Esophagus squamous epithelium (tissue), 5 donors: ENCODE measurements at regions not wholly inside any gene's neighbourhood (a gene's known extent, or its start where the extent isn't known, plus 50 kb on each side); places are given as distances from the start of the nearest gene placed in this dataset.

ENCODE experiments used
- DNase-seq: peaks from one replicate; lab custom pipeline; 2025; lab: John Stamatoyannopoulos, UW
- H3K27ac ChIP-seq, 4 donors: fragments of 200-600 bp; sonication (generic); one replicate each; pipeline ENCODE4 v1.5.1; 2016 to 2019; ENCODE audit warnings: mild to moderate bottlenecking in 1 of 4
- H3K27me3 ChIP-seq, 4 donors: fragments of 200-600 bp; sonication (generic); 1 replicate in 3 of 4; 2 replicates in 1 of 4; pipeline versions ENCODE4 v1.5.1 to v1.6.0; 2017 to 2021; ENCODE audit warnings: antibody characterized with exemption in 1 of 4
- H3K36me3 ChIP-seq, 3 donors: fragments of 200-600 bp; sonication (generic); one replicate each; pipeline ENCODE4 v1.5.1; 2016 to 2019
- H3K4me1 ChIP-seq, 3 donors: fragments of 200-600 bp; sonication (generic); one replicate each; pipeline ENCODE4 v1.5.1; 2017 to 2019
- H3K4me3 ChIP-seq, 4 donors: fragments of 200-600 bp; sonication (generic); 1 replicate in 3 of 4; 2 replicates in 1 of 4; pipeline ENCODE4 v1.5.1; 2016 to 2019; ENCODE audit warnings: mild to moderate bottlenecking in 2 of 4, moderate library complexity in 1 of 4
- H3K9me3 ChIP-seq, 3 donors: fragments of 200-600 bp; sonication (generic); one replicate each; pipeline ENCODE4 v1.5.1; 2016 to 2019
- CTCF ChIP-seq, 6 experiments: fragments of 450-650 bp in 4 of 6; fragments of 200-600 bp in 2 of 6; sonication (generic) in 2 of 6; IDR thresholded peaks; one replicate each; pipeline ENCODE4 v1.5.1; 2016 to 2019; ENCODE audit warnings: antibody characterized with exemption in 6 of 6, mild to moderate bottlenecking in 4 of 6, moderate library complexity in 4 of 6
- POLR2A ChIP-seq, 4 donors: fragments of 450-650 bp; IDR thresholded peaks; one replicate each; pipeline ENCODE4 v1.6.1; 2017; ENCODE audit warnings: antibody characterized with exemption in 4 of 4, mild to moderate bottlenecking in 4 of 4, moderate library complexity in 3 of 4
- WGBS, 2 donors: methylation state at CpG; one replicate each; pipeline ENCODE4 v1.1.5; 2018; 5-methylcytosine and 5-hydroxymethylcytosine counted together
- intact Hi-C: fragments of 100-400 bp; cut with DNase I; formaldehyde crosslinking; loops from one replicate; pipeline ENCODE4 v1.15.0; 2022
- donor health status: DM: yes; HTN: yes; CAD: no.

DNA sequence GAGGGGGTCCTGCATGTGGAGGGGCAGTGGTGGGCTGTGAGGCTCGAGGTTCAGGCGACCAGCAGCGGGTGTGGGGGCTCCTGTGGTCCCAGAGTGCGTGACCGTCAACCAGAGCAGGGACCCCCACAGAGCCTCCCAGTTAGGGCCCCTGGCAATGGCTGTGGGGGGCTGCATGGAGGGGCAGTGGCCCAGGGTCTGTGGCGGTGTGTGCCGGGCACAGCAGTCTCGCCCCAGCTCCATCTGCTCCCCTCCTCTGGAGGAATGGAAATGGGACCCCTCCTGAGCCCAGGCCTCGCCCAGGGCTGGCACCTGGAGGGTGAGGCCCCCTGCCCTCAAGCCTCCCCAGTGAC lies 210.8 kb upstream of the C14orf180 start:
- Histone ChIP-seq H3K27ac (no peak overlapping the region), H3K27me3 (peaks cover 0 to 52% (median 0%) of the 10 kb centered on the region in 4 donors), H3K36me3 (no peaks in the 10 kb centered on the region), H3K4me3 (no peak overlapping the region), H3K9me3 (no peaks in the 10 kb centered on the region), H3K4me1 (no peaks in the 10 kb centered on the region)
- TF ChIP-seq CTCF (IDR thresholded peaks at IDR 0.05) (no peak), POLR2A (IDR thresholded peaks at IDR 0.05) (no peak)
- DNase-seq = no peak
- intact Hi-C loops = no loop called here
- 87% methylated on average over 8 of the region's 9 CpGs; no CpG with 5 or more reads in 1 of the 2 donors for WGBS, 2 donors

GRCh38 chr14:104369208-104369607 lies 210.4 kb upstream of the C14orf180 start:
- no peak overlapping the region for H3K27ac ChIP-seq
- H3K36me3 ChIP-seq = no peaks in the 10 kb centered on the region
- no peaks in the 10 kb centered on the region for H3K9me3 ChIP-seq
- intact Hi-C loops = no loop called here
- DNase-seq = no peak
- TF ChIP-seq CTCF (IDR thresholded peaks at IDR 0.05) (no peak), POLR2A (IDR thresholded peaks at IDR 0.05) (no peak)
- 73% methylated on average over 3 of the region's 8 CpGs; no CpG with 5 or more reads in 1 of the 2 donors for WGBS, 2 donors
- H3K4me1 ChIP-seq = no peaks in the 10 kb centered on the region
- H3K4me3 ChIP-seq = no peak overlapping the region
- peaks cover 0 to 53% (median 0%) of the 10 kb centered on the region in 4 donors for H3K27me3 ChIP-seq

GRCh38 chr14:104370256-104370870 lies 209.2 kb upstream of the C14orf180 start:
- intact Hi-C loops = no loop called here
- Histone ChIP-seq H3K4me1 (no peaks in the 10 kb centered on the region), H3K27me3 (peaks cover 0 to 61% (median 0%) of the 10 kb centered on the region in 4 donors), H3K36me3 (no peaks in the 10 kb centered on the region), H3K4me3 (no peak overlapping the region), H3K27ac (no peak overlapping the region), H3K9me3 (no peaks in the 10 kb centered on the region)
- WGBS, 2 donors = 43 to 60% methylated on average over 10 to 17 of the region's 22 CpGs
- DNase-seq = no peak
- TF ChIP-seq CTCF (IDR thresholded peaks at IDR 0.05) (peak in 3 of 6 experiments; percentile 9 to 37 (median 15)), POLR2A (IDR thresholded peaks at IDR 0.05) (no peak)

GRCh38 chr14:104371031-104371430 lies 208.5 kb upstream of the C14orf180 start:
- DNase-seq = no peak
- intact Hi-C loops = no loop called here

More at GRCh38 chr14:104371031-104371430, 208.5 kb upstream of the C14orf180 start:
- Histone ChIP-seq H3K27me3 (peaks cover 0 to 61% (median 0%) of the 10 kb centered on the region in 4 donors), H3K4me3 (no peak overlapping the region), H3K36me3 (no peaks in the 10 kb centered on the region), H3K9me3 (no peaks in the 10 kb centered on the region), H3K27ac (no peak overlapping the region), H3K4me1 (no peaks in the 10 kb centered on the region)
- TF ChIP-seq POLR2A (IDR thresholded peaks at IDR 0.05) (no peak), CTCF (IDR thresholded peaks at IDR 0.05) (no peak)
- 85% methylated on average over 5 of the region's 15 CpGs; no CpG with 5 or more reads in 1 of the 2 donors for WGBS, 2 donors
